ENCODE measurements at regions not wholly inside any gene's neighbourhood (a gene's known extent, or its start where the extent isn't known, plus 50 kb on each side); places are given as distances from the start of the nearest gene placed in this dataset.

GRCh38 chr3:72274493-72275330, 489.8 kb upstream of the PROK2 start:
- H3K4me3 ChIP-seq (ENCODE audit: low read depth, low read length), result peak overlapping the region; percentile 14
- DNase-seq (ENCODE audit: low read depth), result peak; percentile 88
- TF ChIP-seq CTCF (conservative IDR thresholded peaks at IDR 0.05; ENCODE audit: low read depth, low read length), result no peak

GRCh38 chr3:72273615-72274014, 488.7 kb upstream of the PROK2 start:
- DNase-seq (ENCODE audit: low read depth), result peak; percentile 98
- TF ChIP-seq CTCF (conservative IDR thresholded peaks at IDR 0.05; ENCODE audit: low read depth, low read length), result no peak
- no peak overlapping the region for H3K4me3 ChIP-seq (ENCODE audit: low read depth, low read length)

GRCh38 chr3:72272356-72272755, 487.4 kb upstream of the PROK2 start:
- no peak overlapping the region for H3K4me3 ChIP-seq (ENCODE audit: low read depth, low read length)
- TF ChIP-seq CTCF (conservative IDR thresholded peaks at IDR 0.05; ENCODE audit: low read depth, low read length), result no peak
- no peak for DNase-seq (ENCODE audit: low read depth)

- no peak for DNase-seq (ENCODE audit: low read depth)
- H3K4me3 ChIP-seq (ENCODE audit: low read depth, low read length), result no peak overlapping the region
- no peak for TF ChIP-seq CTCF (conservative IDR thresholded peaks at IDR 0.05; ENCODE audit: low read depth, low read length)
Measured at GRCh38 chr3:72271923-72272322, 487.0 kb upstream of the PROK2 start.

- peak; percentile 7 for DNase-seq (ENCODE audit: low read depth)
- no peak for TF ChIP-seq CTCF (conservative IDR thresholded peaks at IDR 0.05; ENCODE audit: low read depth, low read length)
- no peak overlapping the region for H3K4me3 ChIP-seq (ENCODE audit: low read depth, low read length)
Measured at GRCh38 chr3:72271216-72271615, 486.3 kb upstream of the PROK2 start.

- no peak overlapping the region for H3K4me3 ChIP-seq (ENCODE audit: low read depth, low read length)
- TF ChIP-seq CTCF (conservative IDR thresholded peaks at IDR 0.05; ENCODE audit: low read depth, low read length), result no peak
- DNase-seq (ENCODE audit: low read depth), result no peak
Measured at GRCh38 chr3:72270730-72271129, 485.8 kb upstream of the PROK2 start.

All from choroid plexus epithelial cell (primary cell).